Loucy (cell line): ENCODE measurements at regions not wholly inside any gene's neighbourhood (a gene's known extent, or its start where the extent isn't known, plus 50 kb on each side); places are given as distances from the start of the nearest gene placed in this dataset.

ENCODE experiments used
- CTCF ChIP-seq: fragments of 200-600 bp; sonication (generic); conservative IDR thresholded peaks from 2 replicates; pipeline ENCODE4 v1.5.1; 2014; ENCODE audit warnings: mild to moderate bottlenecking, antibody characterized with exemption, low read length
- EZH2phosphoT487 ChIP-seq: fragments of 200-600 bp; IDR thresholded peaks from 2 replicates; pipeline ENCODE4 v1.6.1; 2018; ENCODE audit warnings: antibody characterized with exemption, mild to moderate bottlenecking, moderate library complexity, borderline replicate concordance

GRCh38 chr3:18870074-18870640 is 278.2 kb upstream of the KCNH8 start:
- no peak for TF ChIP-seq CTCF
- TF ChIP-seq EZH2phosphoT487 = no peak
